Activated CD4-positive, alpha-beta T cell treated with anti-CD3 and anti-CD28 coated beads for 24 hours (primary cell): ENCODE measurements at regions not wholly inside any gene's neighbourhood (a gene's known extent, or its start where the extent isn't known, plus 50 kb on each side); places are given as distances from the start of the nearest gene placed in this dataset.
"Not testable (repeated sequence)": the region's sequence is repeated elsewhere in the genome, so short reads cannot be mapped to it uniquely, and the experiment has no call there.

Experiments used
- DNase-seq, 2 donors: peaks; one replicate each; pipeline ENCODE4 v3.0.0-alpha.2; 2020; ENCODE audit warnings: low read depth in 2 of 2

DNA sequence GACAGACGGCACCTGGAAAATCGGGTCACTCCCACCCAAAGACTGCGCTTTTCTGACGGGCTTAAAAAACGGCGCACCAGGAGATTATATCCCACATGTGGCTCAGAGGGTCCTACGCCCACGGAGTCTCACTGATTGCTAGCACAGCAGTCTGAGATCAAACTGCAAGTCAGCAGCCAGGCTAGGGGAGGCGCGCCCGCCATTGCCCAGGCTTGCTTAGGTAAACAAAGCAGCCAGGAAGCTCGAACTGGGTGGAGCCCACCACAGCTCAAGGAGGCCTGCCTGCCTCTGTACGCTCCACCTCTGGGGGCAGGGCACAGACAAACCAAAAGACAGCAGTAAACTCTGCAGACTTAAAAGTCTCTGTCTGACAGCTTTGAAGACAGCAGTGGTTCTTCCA lies 909.4 kb downstream of the SORCS3 start:
- not testable (repeated sequence) for DNase-seq

DNA sequence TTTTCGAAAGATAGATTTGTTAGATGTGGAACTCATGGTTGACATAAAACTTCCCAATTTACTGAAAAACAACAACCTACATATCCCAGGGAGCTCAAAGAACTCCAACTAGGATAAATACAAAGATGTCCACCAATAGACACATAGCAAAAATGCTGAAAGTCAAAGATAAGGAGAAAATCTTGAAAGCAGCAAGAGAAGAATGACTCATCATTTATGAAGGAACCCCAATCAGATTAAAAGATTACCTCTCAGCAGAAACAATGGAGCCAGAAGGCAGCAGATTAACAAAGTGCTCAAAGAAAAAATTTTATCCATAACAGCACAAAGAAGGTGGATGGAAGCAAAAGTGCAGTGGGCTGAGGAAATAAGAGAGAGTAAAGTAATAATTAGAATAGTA lies 908.6 kb downstream of the SORCS3 start:
- DNase-seq, result no peak

DNA sequence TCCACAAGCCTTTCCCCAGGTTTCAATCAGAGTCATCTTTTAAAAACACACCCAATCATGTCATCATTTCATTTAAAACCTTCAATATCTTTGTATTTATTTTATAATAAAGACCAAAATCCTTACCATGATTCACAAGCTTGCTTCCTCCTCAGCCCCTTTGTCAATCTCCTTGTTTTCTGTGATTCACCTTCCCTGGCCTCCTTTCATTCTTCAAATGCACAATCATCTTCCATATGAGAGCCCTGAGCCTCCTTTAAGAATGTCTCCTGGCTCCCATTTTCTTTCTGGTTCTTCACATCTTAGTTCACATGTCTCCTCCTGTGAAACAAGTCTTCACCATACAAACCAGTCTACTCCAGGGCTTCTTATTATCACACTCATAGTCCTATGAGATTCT lies 904.0 kb downstream of the SORCS3 start:
- no peak for DNase-seq

DNA sequence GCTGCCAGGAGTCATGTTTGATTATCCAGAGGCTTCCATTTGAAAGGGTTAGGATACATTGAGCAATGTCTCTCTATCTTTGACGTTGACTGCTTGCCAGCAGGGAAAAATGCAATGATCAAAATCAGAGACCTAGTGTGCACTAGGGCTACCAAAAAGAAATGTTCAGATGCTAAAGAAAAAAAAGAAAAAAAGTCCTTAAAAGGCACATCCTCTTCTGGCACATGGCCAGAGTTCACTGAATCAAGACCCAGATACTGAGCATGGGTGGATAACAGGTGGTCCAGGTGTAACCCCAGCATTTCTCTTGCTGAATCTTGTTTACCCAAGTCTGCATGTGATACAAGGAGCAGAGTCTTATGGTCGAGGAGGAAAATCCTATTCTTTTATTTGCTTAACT lies 899.3 kb downstream of the SORCS3 start:
- DNase-seq, result no peak

DNA sequence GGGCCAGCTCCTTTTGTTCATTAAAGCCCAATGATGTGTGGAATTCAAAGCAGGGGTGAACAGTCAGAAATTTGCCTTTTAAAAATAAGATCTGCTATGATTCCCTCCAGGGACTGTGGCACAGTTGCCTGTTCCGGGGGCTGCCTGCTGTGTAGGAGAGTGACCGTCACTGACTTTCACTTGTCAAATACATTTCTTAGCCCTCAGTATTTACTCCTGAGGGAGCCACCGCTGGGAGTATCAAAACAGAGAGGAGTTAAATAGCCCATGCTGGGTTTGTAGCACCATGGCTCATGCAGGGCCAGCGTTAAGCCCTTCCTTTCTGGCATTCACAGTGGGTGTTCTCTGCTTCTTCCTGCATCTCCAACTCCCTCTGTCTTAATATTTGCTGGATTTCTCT lies 897.8 kb downstream of the SORCS3 start:
- no peak for DNase-seq

DNA sequence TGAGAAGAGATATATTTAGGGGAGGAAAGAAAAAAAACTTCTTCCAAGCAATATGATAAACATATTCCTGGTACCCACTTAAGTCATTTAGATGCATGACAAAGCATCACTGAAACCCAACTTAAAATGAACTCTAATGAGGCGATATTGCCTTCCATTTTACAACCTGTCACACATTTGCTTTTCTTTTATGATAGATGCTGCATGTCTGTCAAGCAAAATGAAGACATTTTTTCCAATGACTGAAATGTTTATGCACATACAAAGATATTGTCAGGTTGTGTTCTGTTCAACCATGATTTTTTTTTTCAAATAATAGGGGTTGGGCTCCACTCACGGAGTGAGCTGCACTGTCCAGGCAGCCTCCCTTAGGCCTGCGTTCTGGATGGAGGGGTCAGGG lies 894.4 kb downstream of the SORCS3 start:
- no peak for DNase-seq

DNA sequence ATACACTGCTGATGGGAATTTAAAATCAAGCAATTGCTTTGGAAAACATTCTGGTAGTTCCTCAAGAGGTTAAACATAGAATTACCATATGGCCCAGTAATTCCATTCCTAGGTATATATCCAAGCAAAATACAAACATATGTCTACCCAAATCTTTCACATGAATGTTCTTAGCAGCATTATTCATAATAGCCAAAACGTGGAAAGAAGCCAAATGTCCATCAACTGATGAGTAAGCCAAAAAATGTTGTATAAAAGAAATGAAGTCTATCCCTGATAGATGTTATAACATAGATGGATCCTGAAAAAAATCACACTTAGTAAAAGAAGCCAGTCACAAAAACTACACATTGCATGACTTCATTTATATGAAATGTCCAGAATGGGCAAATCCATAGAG lies 893.0 kb downstream of the SORCS3 start:
- no peak for DNase-seq

DNA sequence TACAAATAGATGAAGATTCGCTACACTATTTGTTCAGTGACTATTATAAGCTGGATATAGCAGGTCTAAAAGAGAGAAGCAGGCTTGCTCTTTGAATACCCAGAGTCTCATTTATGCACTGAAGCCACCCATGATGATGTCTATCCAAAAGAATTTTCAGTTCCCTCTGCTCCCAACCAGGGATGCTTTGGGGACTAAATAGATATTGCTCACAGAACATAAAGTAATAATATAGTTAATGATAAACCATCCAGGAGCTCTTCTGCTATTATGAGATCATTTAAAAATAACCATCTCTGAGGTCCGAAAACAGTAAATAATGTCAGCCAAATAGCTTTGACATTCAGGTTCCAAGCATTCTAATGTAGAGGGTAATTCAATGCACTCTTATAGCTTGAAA lies 875.4 kb downstream of the SORCS3 start:
- DNase-seq, result no peak

DNA sequence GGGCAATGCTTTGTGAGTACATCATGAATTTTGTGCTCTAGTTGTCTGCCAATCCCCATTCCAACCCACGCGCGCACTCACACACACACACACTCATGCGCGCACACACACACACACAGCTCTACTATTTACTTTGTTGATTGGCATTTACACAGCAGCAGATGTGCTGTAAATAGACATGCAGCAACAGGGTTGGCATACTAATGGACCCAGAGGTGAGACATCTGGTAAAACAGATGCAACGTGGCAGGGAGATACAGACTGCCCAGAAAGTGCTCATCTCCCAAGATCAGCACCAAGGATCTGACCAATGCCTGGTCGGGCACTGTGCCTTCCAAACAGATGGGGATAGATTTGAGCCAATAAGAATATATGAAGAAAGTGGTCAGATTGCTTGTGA lies 873.0 kb downstream of the SORCS3 start:
- DNase-seq, result no peak

DNA sequence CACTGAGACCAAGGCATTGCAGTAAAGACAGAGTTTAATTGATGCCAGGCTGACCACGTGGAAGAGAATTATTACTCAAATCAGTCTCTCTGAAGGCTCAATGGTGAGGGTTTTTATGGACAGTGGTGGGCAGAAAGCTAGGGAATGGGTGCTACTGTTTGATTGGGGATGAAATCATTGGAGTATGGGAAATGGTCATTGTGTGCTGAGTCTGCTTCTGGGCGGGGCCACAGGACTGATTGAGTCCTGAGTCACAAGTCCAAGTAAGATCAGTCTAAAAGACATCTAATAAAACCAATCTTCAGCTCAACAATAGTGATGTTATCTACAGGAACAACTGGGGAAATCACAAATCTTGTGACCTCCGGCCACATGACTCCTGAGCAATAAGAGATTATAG lies 868.4 kb downstream of the SORCS3 start:
- no peak for DNase-seq

DNA sequence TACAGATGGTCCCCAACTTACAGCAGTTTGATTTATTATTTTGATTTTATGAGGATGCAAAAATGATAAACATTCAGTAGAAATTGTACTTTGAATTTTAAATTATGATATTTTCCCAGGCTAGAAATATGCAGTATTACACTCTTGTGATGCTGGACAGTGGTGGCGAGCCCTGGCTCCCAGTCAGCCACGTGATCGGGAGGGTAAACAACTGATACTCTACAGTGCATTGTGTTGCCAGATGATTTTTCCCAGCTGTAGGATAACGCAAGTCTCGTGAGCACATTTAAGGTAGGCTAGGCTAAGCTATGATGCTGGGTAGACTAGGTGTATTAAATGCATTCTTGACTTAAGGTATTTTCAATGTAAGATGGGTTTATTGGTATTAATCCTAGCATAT lies 865.2 kb downstream of the SORCS3 start:
- DNase-seq, result no peak

DNA sequence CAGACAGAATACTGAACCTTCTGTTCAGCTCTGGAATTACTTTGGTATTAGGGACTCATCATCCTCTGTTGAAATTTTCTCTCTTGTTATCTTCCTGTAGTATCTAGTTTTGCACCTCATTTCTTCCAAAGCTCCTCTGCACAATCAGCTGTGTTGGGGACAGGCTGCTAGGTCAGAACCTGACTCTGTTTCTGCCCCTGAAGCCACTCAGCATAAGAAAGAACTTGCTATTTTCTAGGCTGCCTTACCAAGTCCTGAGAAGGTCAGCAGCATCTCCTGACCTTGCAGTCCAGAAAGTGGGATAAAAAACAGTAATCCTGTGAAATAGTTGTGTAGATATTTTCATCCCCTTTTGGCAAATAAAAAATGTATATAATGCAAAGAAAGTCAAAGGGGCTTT lies 862.6 kb downstream of the SORCS3 start:
- no peak for DNase-seq

DNA sequence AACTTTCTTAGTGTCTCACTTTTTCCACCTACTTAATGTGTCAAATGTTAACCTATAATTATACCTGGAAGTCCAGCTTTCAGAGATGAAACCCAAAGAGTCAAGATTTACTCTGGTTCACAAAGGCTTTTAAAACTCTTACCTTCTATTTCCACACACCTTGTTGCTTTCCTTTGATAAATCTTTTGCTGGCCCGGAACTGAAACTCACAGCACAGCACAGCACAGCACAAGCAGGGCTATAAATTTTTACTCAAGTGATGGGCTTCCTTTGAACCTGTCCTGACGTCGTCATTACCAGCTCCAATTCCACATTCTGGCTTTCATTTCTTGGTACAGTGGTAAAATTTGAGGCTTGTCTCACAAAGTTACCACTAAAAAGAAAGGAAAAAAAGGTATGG lies 861.0 kb downstream of the SORCS3 start:
- no peak for DNase-seq

DNA sequence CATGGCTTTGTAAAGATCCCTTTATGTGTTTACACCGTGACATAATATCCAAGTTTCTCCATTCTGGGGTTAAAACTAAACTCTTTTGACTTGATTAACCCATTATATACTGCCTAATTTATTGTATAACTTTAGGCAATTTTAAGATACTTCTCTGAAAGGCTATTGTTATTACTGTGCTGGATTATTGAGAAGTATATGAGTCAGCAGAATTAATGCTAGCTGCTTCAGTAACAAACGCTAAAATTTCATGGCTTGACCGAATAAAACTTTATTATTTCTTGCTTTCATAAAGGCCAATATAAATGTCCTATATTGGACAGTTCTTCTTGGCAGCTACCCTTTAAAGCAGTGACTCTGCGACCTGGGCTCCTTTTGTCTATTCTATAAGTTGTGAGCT lies 853.9 kb downstream of the SORCS3 start:
- DNase-seq, result no peak

DNA sequence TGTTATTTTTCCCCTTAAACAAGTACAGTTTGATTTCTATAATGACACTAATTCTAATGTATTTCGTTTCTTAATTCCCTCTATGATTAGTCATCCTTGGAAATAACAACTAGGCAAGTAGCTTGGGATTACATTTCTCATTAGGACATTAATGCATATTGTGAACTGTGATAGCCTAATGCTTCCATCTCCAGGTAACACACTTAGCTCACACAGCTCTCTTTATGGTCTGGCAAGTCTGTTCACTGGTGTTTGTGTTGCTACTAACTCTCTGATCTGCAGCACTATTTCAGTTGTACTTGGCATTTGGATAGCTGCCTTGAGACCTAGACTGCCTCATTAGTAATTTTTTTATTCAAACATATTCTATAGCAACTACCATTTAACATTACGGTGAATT lies 853.2 kb downstream of the SORCS3 start:
- no peak for DNase-seq

DNA sequence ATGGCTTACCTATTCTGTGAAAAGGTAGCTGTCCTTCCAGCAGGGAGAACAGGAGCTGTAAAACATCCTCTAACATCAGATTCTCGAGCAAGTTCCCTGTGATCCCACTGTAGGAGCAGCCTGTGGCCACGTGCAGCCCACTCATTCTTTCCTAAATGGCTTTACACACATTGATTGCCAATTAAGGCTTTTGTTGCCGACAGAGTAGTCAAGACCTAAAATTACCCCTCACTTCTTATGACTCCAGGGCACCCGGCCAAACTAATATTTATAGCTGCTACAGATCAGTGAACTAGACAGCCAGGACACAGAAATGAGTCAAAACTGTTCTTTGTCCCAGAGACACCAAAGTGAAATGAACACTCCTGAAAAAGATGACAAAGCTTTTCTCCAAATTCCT lies 832.1 kb downstream of the SORCS3 start:
- no peak for DNase-seq

DNA sequence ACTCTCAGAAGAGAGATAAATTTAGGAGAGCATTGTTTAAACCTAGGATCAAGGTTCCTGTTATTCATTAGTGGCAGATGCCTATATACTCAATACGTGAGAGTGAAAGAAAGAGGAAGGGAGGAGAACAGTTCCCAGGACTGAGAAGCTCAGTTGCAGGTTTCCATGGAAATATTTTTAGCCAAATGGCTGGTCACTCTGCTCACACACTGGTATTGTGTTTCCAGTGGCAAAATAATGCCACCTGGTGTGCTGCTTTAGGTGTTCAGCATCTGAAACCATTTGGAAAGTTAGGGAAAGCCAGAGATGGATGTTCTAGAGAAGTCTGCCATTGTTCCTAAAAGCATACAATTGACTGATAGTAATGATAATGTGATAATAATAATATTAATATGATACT lies 827.7 kb downstream of the SORCS3 start:
- no peak for DNase-seq

DNA sequence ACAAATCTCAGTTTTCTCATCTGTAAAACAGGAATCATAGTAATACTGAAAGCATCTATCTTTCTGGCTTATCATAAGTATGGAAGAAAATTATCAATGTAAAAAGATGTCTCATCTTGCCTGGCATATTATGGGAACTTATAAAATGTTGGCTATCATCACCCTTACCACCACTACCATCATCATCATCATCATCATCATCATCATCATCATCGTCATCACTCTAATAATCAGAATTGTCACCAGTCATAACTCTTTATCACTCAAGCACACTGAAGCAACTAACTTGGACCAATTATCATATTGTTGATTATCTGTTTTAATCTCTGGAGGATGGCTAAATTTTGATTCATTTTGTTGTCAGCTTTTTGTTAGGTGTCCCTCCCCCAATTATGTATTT lies 825.4 kb downstream of the SORCS3 start:
- no peak for DNase-seq

DNA sequence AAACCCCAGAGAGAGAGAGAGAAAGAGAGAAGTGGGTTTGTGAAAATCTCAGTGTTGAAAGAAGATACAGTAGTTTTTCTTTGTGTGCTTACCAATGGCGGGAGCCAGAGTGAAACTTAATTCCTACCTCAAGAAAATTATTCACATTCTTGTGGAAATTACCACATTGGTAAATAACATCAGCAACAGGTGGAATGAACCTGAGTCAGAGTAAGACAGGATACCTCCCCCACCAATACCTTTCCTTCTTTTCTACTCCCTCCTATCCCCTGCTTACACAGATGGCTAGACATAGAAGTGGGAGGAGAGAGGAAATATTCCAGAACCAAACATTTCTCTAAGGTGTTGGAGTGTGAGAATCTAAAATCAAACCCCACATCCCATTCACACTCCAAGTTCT lies 793.9 kb downstream of the SORCS3 start:
- no peak for DNase-seq

DNA sequence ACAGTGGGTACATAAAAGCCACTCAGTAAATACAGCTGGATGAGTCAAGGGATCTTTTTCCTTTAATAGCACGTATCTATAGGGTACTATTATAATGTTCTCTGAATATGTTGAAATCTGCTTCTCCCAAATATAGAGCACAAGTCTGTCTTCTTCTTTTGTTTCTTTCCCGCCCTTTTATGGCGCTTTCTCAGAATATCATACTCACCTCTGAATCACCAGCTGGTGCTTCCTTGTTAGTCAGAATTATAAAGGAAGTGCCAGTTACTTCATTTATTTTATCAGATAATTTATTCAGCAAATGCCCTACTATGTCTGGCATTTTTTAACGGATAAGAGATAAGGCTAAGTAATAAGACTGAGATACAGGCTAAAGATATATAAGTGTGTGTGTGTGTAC lies 772.9 kb downstream of the SORCS3 start:
- no peak for DNase-seq

DNA sequence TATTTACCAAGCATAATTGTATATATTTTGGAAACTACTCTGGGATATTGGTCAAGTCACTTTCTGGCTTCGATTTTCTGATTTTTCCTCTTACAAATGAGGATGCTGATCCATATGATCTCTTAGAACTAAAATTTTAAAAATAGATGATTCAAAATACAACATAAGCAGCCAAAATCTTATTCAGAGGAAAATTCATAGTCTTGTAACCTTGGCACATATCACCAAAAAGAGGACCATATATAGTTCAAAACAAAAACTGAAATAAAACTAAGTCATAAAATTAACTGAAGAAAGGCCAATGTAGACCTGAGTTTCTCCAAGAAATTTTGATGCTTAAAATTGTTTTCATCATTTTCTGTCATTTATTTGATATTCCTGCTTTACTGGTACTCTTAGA lies 768.3 kb downstream of the SORCS3 start:
- DNase-seq, result no peak

DNA sequence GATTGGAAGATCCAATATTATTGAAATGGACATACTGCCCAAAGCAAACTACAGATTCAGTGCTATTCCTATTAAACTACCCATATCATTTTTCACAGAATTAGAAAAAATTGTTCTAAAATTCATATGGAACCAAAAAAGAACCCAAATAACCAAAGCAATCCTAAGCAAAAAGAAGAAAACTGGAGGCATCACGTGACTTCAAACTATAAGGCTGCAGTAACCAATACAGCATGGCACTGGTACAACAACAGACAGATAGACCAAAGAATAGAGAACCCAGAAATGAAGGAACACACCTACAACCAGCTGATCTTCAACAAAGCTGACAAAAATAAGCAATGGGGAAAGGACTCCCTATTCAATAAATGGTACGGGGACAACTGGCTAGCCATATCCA lies 765.4 kb downstream of the SORCS3 start:
- DNase-seq, result no peak

DNA sequence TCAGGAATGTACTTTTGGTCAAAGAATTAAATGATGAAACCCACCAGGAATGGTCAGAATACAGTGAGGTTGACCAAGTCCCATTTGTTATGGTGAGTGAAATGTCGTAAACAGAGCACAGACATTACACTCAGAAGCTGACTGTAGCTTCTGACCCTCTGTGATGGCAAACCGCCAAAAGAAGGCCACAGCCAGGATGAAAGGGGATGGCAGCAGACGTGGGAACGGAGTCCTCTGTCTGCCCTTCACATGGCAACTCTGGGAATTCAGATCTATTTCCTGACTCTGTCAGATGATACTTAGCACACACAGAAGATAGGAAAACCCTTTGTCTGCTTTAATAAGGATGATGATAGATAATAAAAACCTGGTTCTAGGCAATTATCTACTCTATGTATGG lies 757.1 kb downstream of the SORCS3 start:
- DNase-seq, result no peak

DNA sequence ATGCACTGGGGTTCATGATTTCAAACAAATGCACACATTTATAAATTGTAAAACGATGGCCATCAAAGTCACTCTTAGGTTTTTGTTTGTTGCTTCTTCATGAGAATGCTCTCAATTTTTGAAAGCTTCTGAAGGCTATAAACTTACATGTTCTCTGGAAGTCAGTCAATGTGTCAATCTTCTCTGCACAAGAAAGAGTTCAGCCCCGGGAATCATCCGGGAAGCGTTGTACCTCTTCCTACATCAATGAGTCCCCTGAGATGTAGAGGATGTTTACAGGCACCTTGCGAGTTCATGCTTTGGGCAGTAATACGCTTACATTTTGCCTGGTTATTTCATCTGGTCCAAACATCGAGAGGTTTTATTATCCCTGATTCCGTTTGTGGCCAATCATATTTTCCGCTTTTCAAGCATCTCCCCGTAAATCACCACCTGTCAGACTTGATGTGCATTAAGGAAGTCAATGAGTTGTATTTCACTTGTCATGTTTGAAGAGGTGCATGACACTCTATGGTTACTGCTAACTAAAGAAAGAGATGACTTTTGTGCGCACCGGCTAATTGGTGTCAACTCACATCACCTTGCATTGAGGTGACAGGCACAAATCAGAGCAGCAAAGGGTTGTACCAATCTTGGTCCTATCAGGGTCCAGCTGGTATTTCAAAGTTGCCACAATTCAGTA lies 750.7 kb downstream of the SORCS3 start:
- DNase-seq, result no peak

DNA sequence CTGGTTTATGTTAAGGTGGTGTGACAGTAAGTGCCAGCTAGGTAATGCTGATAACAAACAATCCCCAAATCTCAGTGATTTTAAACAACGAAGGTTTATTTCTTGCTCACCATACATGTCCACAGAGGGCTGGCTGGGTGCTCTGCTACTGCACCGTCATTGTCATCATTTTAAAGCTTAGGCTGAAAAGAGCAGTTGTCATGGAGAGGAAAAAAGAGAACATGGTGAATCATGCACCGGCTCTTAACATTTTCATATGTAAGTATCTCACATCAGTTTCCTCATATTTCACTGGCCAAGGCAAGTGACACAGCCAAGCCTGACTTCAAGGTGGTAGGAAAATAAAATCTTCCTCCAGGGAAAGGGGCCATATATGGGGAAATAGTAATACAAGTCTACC lies 746.9 kb downstream of the SORCS3 start:
- DNase-seq, result no peak
